Fibroblast of pulmonary artery (primary cell): ENCODE measurements at regions not wholly inside any gene's neighbourhood (a gene's known extent, or its start where the extent isn't known, plus 50 kb on each side); places are given as distances from the start of the nearest gene placed in this dataset.
A peak's percentile ranks its signal among the peaks of the same experiment; 100 is the strongest.

Experiments used
- DNase-seq: peaks from one replicate; pipeline ENCODE4 v3.0.0-alpha.2; 2010; ENCODE audit warnings: low read depth
- H3K4me3 ChIP-seq: replicated peaks from 2 replicates; pipeline ENCODE4 v1.5.1; 2011; ENCODE audit warnings: low read depth, mild to moderate bottlenecking, control low read depth, low read length, moderate library complexity
- TF ChIP-seq, protein P1 (sequence below): IDR thresholded peaks from 2 replicates; pipeline ENCODE4 v1.5.1; 2011; ENCODE audit warnings: mild to moderate bottlenecking, control low read depth, low read length, inconsistent platforms; ENCODE audit errors: missing control alignments

DNA sequence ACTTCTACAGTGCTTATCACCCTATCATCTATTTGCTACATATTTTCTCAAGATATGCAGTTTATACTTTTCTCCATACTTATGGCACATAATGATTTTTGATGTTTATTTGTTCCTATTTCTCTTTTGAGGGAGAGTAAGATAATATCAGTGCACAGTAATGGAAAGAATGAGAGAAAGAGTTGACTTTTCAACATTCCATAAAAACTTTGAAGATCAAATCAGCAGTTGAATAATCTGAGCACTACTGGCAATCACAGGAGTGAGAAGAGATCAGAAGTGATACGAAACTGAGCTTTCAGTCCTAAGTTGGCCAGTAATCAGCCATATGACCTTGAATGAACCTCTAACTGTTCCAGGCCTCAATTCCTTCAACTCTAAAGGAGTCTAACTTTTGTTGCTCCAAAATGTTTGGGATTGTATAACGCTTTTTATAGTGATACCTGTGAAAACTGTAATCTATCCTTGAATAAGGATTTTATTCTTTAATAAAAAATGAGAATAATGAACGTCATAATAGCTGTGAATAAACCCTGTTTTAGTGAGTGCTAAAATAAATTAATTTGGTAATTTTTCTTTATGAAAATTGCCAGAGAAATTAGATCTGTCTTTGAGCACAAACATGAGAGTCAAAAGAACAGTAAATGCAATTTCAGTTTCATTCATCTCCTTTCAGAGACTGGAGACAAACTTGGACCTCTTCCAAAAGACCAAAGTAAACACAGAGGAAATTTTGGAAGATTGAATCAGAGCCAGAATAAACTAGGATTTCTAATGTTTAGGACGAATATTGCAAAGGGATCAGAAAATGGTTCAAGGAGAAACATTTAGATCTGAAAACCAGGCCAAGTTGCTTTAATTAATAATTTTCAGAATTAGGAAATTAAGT, 309.9 kb downstream of the ADGRL2 start:
- H3K4me3 ChIP-seq, result no peak overlapping the region
- TF ChIP-seq, protein P1, sequence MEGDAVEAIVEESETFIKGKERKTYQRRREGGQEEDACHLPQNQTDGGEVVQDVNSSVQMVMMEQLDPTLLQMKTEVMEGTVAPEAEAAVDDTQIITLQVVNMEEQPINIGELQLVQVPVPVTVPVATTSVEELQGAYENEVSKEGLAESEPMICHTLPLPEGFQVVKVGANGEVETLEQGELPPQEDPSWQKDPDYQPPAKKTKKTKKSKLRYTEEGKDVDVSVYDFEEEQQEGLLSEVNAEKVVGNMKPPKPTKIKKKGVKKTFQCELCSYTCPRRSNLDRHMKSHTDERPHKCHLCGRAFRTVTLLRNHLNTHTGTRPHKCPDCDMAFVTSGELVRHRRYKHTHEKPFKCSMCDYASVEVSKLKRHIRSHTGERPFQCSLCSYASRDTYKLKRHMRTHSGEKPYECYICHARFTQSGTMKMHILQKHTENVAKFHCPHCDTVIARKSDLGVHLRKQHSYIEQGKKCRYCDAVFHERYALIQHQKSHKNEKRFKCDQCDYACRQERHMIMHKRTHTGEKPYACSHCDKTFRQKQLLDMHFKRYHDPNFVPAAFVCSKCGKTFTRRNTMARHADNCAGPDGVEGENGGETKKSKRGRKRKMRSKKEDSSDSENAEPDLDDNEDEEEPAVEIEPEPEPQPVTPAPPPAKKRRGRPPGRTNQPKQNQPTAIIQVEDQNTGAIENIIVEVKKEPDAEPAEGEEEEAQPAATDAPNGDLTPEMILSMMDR, result no peak
- DNase-seq, result peak; percentile 46

DNA sequence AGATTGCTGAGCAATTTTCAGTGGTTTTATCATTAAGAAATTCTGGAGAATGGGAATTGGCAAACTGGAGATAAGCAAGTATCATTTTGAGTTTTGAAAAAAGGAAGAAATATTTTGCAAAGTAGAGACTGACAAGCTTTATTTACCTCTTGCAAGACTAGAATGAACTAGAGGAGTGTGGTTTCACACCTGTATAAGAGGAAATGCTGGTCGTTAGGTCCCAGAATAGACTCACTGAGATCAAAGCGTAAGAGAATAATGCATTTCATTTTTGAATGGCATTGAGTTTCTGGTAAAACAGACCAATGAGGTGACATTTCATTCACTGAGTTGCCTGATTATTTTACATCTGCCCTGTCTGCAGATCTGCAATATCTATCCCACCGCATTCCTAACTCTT, 308.1 kb downstream of the ADGRL2 start:
- H3K4me3 ChIP-seq, result no peak overlapping the region
- DNase-seq, result no peak
- TF ChIP-seq, protein P1, result no peak

DNA sequence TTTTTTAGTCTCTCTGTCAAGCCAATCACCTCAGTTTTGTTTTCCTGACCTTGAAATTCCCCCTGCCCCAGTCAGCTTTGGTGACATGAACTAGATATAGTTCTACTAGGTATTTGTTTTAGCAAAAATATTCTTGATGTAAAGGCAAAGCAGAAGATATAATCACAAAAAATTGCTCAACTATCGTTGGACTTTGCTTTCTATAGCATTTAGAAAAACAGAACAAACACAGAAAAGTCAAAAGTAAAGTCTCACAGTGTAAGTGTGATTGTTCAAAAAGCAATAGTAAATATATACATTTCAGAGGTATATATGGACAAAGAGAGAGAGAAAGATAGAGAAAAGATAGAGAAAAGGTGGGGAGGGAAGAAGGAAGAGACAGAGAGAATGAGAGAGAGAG, 305.9 kb downstream of the ADGRL2 start:
- TF ChIP-seq, protein P1, result no peak
- no peak overlapping the region for H3K4me3 ChIP-seq
- no peak for DNase-seq

DNA sequence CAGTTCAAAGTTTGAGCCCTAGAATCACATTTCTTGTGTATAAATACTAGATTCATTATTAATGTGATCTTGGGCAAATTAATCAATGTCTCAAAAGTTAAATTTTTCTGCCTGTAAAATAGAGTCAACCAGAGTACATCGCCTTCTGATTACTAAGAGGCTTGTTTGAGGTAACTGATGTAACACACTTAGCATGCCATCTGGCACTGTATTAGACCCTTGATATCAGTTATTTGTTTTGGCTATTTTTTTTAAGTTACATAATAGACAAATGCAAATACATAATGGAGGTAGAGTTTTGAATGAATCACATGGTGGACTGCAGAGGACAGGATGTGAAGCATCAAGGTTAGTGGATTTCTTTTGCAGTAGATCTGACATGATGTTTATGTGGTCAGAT, 298.4 kb downstream of the ADGRL2 start:
- H3K4me3 ChIP-seq, result no peak overlapping the region
- DNase-seq, result no peak
- TF ChIP-seq, protein P1, result no peak

DNA sequence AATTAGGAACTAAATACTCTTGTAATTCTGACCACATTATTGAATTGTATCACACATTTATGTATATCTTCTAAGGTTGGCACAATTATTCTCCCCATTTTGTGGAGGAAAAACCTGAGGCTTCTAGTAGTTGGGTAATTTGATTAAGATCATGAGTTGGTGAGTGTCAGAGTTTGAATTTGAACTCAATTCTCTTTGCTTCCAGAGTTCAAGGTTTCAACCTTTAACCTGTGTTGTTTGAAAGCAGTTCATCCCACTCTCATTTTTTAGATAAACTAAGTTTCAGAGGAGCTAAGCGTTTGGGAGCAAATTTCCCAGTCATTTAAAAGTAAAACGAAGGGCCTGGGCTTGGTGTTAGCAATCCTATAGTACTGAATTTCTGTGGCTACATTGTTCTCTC, 293.4 kb downstream of the ADGRL2 start:
- DNase-seq, result no peak
- TF ChIP-seq, protein P1, result no peak

DNA sequence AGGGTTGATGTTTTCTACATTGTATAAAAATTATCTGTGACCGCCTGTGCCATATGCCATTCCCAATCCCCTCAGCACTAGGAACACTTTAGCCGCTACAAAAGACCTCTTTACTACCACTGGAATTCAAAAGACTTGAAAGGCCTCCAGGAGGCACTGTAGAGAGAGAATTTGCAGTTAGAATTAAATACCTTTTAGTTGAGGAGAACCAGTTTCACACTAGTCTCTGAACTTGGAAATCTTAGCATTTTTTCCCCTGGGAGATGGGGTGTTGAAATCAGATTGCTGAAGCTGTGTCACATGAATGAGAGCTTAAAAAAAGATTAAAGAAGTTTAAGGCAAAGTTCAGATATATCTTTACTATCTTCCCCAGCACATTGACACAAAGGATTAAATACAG, 291.0 kb downstream of the ADGRL2 start:
- DNase-seq, result peak; percentile 43

More for the DNA sequence above, 293.4 kb downstream of the ADGRL2 start:
- no peak overlapping the region for H3K4me3 ChIP-seq

More for the DNA sequence above, 291.0 kb downstream of the ADGRL2 start:
- no peak overlapping the region for H3K4me3 ChIP-seq
- TF ChIP-seq, protein P1, result peak; percentile 12
